CD4-positive, alpha-beta T cell treated with Interleukin-17A for 1 hour (primary cell): ENCODE measurements at regions not wholly inside any gene's neighbourhood (a gene's known extent, or its start where the extent isn't known, plus 50 kb on each side); places are given as distances from the start of the nearest gene placed in this dataset.

Experiments used
- DNase-seq: peaks from one replicate; pipeline ENCODE4 v3.0.0-alpha.2; 2020

- DNase-seq, result no peak
Measured at GRCh38 chr18:53747663-53748160, 476.8 kb downstream of the MBD2 start.

DNA sequence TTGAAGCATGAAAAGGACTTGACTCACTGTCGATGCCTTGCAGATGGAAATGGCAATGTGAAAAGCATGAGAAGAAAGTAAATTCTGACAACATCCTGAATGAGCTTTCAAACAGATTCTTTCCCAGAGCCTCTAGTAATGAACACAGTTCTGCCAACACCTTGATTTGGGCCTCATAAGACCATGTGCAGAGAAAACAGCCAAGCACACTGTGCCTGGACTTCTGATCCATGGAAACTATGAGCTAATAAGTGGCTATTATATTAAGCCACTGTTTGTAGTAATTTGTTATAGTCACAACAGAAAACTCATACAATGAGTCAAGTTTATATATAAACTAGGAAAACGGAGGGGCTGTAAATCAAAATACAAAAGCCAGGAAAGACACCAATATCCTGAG is 477.3 kb downstream of the MBD2 start:
- no peak for DNase-seq

DNA sequence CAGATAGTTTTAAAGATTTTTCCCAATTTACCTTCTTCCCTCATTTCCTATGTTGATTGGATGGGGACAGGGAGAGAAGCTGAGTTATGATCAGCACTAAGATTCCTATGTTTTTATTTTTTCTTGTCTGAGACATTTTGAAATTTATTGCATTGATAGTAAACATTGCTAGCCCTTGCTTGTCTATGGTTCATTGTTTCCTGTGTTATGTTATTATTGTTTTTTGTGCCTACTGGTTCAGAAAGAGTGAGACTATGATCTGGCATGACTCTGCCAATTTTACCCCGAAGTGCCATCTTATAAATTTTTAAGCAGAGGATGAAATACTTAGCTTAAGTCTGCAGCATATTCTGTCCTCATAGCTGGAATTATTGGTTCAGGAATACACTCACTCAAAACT is 478.5 kb downstream of the MBD2 start:
- DNase-seq, result no peak

DNA sequence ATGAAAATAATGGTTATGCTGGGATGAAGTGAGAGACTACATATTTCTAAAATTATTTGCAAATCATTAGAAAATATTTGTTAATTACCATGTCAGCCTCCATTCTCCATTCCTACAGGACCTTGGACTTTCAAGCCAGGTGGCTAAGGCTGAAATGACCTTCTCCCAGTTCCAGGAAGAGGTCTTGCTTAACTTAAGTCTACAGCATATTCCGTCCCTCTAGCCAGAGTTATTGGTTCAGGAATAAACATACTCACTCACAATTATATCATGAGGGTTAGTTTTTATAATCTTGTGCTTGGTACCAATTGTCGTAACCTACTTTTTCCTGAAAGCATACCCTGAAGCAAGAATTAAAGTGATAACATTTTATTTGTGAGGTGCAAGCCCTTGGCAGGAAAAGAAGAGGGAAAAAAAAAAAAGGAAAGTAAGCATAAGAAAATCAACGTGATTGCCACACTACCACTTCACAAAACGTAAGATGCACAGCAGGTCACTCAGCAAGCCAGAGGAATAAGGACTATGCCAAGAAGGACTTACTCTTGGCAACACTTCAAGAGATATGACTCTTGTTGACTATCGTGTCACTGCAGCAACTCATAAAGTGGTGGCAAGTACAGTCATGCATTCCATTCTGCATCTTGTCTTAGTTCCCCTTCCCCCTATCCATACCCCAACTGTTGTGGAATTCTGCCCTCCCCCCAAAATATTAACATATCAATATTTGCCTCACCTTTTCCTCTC is 479.1 kb downstream of the MBD2 start:
- DNase-seq, result no peak

DNA sequence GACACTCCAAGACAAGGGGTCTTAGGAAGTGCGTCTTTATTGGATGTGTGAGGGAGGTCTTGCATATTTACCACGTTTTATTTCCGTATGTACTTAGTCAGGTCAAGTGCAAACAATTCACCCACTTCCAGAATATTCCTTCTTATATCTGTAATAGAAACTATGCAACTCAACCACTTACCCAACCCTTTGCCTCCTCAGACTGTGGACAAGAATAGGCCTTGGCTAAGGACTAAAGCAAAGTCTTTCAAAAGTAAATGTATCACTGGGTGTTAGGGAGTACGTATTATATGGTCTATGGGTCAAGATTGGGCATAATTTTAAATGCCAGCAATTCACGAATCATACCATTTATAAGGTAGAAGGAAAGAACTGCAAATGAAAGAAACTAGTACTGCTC is 484.8 kb downstream of the MBD2 start:
- no peak for DNase-seq

DNA sequence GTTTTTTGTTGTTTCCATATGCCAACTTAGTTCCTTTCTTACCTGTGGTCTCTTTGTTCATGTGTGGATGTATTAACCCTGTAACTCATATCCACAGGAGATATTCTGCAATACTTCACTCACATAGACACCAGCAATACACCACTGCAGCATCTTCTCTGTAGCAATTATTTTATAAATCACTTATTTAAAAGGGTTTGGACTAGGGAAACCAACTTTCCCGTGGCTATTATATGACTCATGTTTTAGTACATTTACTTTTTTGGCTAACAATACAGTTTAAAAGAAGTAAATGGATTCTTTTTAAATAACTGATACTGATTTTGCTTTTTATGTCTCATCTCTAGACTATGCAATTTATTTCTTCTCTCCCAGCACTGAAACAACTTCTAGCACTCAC is 488.9 kb downstream of the MBD2 start:
- DNase-seq, result no peak

DNA sequence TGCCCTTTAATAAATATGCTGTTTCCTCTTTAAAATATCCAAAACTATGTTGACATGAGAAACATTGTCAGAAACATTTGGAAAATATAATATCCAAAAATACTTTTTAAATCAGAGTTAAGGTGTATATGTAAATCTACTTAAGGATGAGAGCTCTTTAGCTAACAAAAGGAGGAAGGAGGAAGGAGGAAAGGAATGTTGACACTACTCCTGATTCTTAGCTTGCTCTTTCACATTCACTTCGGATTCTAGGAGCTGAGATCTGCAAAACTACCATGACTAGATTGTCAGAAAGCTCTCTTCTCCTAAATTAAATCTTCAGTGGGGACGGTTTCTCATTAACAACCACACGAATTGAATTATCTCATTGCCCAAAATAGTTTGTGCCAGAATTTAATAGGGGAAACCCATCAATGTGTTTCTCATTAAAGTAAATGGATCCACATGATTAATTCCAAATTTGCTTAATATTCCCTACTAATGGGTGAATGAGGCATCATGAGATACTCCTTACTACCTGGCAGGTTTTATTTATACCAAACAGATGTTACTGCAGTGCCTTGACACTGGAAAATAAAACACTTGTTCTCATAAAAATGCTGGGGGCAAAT is 509.1 kb downstream of the MBD2 start:
- DNase-seq, result no peak

DNA sequence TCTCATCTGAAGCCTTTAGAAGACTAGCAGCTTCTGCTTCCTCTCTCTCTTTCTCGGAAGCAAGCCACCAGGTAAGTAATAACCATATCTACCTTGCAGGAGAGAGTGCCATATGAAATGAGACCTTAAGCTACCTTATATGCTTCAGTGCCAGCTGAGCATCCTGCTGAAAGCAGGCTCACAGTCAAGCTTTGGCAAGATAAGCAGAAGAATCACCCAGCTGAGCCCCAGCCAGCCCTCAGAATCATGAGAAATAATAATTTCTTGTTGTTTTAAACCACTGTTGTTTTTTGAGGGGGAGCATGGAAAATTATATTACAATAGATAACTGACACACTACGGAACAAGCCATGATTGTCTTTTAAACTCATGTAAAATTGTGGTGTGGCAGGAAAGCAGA is 514.4 kb downstream of the MBD2 start:
- DNase-seq, result no peak

DNA sequence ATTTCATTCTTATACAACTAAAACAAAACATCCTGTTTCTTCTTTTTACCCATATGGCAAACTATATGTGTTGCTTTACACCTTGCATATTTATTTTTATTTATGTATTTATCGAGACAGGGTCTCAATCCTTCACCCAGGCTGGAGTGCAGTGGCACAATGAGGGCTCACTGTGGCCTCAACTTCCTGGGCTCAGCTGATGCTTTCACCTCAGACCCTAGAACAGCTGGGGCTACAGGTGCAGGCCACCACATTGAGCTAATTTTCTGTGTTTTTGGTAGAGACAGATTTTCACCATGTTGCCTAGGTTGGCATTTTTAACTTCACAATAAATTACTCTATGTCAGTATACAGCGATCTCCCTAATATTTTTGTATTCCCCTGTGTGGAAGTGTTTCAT is 522.0 kb downstream of the MBD2 start:
- DNase-seq, result no peak

- no peak for DNase-seq
Measured at GRCh38 chr18:53701697-53702096, 522.8 kb downstream of the MBD2 start.

DNA sequence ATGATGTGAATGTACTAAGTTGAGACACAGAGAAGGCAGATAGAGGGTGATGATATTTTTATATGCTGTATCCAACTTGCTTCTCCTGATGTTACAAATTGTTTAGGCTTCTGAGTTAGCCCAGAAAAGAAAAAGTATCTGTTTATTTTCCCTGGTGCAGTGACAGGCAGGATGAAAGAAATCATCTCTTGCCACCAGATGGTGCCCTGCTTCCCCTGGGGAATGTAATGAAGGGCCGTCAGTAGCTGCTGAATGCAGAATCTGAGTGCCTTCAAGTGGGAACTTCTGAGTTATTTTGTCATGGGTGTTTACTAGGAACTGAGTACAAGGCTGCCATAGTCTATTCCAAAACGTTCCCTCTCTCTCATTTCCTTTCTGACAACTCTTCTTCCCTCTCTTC is 525.6 kb downstream of the MBD2 start:
- no peak for DNase-seq

DNA sequence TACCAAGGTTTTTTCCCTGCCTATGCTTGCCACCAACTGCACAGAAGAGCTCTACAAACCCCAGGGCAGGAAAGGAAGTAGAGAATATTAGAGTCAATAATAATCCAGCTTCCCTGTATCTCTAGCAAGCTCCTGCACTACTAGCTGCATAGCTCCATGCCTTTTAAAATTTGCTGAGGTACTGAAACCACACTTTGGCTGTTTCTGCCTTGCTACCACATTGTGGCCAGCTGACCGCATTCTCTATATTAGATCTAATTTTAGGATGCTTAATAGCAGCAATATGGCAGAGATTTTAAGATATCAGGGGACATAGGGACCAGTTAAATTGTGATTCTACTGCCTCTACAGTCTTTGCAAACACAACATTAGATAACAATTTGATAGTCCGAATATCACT is 534.6 kb downstream of the MBD2 start:
- DNase-seq, result no peak

DNA sequence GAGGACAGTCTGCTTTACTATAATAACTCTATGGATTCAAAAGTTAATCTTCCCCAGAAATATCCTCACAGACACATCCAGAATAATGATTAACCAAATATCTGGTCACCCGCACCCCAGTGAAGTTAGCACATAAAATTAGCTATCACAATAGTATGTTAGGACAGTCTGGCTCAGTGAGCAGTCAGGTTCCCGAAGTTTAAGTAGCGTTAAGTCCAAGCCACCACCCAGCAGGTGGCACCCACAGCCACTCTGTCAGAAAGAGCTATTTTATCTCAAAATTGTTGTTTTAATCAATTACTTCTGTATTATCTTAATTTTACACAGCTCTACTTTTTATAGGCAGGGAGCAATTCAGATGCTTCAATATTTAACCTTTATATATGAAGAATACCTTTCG is 537.5 kb downstream of the MBD2 start:
- DNase-seq, result no peak

- no peak for DNase-seq
Measured at GRCh38 chr18:53682796-53683195, 541.7 kb downstream of the MBD2 start.

DNA sequence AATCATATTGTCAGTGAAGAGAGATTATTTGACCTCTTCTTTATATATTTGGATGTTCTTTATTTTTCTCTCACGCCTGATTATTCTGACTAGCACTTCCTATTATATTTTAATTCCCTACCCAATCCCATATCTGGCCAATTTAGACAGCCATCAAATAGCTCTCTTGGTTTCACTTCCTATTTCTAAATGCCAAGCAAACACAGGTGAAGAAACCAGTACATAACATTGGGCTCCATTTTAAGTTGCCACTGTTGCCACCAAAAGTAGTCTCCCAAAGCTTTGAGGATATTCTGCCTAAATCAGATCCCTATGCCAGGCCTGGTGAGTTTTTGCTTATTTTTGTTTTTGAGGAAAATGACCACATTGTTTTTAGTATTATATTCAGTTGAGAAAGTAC is 547.0 kb downstream of the MBD2 start:
- no peak for DNase-seq

- DNase-seq, result no peak
Measured at GRCh38 chr18:53665701-53666100, 558.8 kb downstream of the MBD2 start.

DNA sequence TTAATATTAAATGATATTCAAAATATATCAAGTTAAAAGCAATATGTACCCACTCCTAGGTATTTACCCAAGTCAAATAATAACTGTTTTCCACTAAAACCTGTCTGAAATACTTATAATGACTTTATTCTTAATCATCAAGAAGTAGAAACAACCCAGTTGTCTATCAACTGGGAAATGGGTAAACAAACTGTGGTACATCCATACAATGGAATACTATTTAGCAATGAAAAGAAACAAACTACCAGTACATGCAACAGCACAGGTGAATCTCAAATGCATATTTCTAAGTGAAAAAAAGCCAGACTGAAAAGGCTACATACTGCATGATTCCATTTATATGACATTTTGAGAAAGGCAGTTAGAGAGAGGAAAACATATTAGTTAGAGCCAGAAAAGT is 559.9 kb downstream of the MBD2 start:
- no peak for DNase-seq

DNA sequence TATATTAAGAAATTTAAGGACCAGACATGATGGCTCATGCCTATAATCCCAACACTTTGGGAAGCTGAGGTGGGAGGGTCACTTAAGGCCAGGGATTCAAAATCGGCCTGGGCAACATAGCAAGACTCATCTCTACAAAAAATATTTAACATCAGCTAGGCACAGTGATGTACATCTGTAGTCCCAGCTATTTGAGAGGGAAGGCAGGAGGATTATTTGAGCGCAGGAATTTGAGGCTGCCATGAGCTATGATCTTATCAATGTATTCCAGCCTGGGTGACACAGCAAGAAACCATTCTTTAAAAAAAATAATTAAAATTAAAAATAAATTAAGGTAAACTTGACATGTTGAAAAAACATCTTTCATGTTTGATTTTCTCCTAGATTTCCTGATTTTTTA is 564.2 kb downstream of the MBD2 start:
- DNase-seq, result no peak

GRCh38 chr18:53657257-53657656 is 567.2 kb downstream of the MBD2 start:
- no peak for DNase-seq

DNA sequence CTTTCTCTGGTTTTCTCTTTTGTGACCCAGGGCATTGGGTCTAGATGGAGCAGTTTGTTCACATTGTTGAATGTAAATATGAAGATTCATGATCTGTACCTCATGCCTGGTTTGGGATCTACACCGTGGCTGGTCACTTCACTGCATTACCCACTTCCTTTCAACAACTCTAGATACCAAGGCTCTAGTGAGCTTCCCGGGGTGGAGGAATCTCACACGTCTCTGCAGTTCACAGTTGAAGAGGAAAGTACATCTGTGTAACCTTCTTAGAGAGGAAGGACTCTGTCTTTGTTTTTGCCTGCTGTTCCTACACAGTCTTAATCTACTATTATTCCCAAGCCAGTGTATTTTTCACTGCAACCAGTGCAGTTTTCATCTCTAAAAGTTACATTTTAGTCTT is 574.8 kb downstream of the MBD2 start:
- DNase-seq, result no peak

GRCh38 chr18:53644799-53645471 is 579.5 kb downstream of the MBD2 start:
- no peak for DNase-seq

DNA sequence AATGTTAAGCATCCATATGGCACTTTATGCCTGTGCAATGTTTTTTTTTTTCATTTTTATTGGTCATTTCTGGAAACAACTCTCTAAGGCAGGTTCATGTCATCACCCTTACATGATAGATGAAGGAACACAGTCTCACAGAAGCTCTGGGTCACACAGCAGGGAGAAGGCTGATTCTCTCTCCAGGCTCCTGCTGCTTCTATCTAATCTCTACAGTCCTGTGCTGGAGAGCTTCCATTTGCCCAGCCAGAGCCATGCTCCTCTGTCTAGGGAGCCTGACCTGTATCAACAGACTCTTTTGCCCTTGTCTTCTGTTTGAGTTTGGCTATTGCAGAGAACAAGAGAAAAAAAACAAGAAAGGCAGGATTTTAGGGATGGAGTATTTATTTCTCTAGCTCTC is 584.8 kb downstream of the MBD2 start:
- DNase-seq, result no peak

- no peak for DNase-seq
Measured at GRCh38 chr18:53629337-53629736, 595.1 kb downstream of the MBD2 start.

DNA sequence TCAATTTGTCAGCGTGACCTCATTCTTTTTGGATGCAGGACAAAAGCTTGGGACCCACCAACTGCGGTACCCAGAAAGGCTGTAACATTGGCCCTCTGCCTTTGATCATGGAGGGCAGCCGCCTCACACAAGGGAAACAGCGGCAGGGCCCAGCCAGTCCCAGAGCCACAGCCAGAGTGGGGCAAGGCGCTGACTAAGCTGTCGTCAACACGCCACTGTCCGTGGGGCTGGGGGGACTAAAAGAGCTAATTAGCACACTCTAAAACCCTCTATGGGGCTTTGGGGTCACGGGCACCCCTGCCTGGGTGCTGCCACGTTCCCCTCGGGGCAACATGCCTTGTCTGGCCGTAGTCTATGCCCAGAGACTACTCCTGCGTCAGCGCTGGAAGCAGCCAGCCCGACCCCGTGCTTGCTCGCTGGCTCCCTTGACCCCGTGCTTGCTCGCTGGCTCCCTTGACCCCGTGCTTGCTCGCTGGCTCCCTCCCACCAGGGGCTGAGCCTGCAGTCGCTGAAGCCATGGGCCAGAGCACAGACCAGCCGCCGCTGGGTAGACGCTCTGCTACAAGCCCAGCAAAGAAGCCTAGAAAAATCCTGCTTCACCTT is 598.4 kb downstream of the MBD2 start:
- DNase-seq, result no peak
